ENCODE measurements at regions not wholly inside any gene's neighbourhood (a gene's known extent, or its start where the extent isn't known, plus 50 kb on each side); places are given as distances from the start of the nearest gene placed in this dataset.

GRCh38 chrX:124606724-124607123 lies 260.4 kb downstream of the SH2D1A start:
- DNase-seq, result no peak
- intact Hi-C loops (cut with DNase I), result no loop called here
- TF ChIP-seq, protein P1, sequence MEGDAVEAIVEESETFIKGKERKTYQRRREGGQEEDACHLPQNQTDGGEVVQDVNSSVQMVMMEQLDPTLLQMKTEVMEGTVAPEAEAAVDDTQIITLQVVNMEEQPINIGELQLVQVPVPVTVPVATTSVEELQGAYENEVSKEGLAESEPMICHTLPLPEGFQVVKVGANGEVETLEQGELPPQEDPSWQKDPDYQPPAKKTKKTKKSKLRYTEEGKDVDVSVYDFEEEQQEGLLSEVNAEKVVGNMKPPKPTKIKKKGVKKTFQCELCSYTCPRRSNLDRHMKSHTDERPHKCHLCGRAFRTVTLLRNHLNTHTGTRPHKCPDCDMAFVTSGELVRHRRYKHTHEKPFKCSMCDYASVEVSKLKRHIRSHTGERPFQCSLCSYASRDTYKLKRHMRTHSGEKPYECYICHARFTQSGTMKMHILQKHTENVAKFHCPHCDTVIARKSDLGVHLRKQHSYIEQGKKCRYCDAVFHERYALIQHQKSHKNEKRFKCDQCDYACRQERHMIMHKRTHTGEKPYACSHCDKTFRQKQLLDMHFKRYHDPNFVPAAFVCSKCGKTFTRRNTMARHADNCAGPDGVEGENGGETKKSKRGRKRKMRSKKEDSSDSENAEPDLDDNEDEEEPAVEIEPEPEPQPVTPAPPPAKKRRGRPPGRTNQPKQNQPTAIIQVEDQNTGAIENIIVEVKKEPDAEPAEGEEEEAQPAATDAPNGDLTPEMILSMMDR (IDR thresholded peaks at IDR 0.05), result no peak
- no peak for TF ChIP-seq POLR2A (IDR thresholded peaks at IDR 0.05)
- WGBS, 4 donors, result 38 to 64% (median 47%) methylated on average over 2 of the region's 2 CpGs
- Histone ChIP-seq H3K36me3 (replicated peaks in 1 of 2) (no peaks in the 10 kb centered on the region), H3K27me3 (peaks cover 3% of the 10 kb centered on the region), H3K4me1 (replicated peaks in 1 of 2) (no peaks in the 10 kb centered on the region), H3K4me3 (no peak overlapping the region), H3K27ac (no peak overlapping the region), H3K9me3 (replicated peaks in 1 of 3) (no peaks in the 10 kb centered on the region)

GRCh38 chrX:124619710-124620109 lies 273.3 kb downstream of the SH2D1A start:
- no peak for DNase-seq
- 70 to 88% (median 81%) methylated on average over 3 of the region's 3 CpGs for WGBS, 4 donors
- no peak overlapping the region for H3K27ac ChIP-seq
- intact Hi-C loops (cut with DNase I), result no loop called here
- TF ChIP-seq, protein P1 (IDR thresholded peaks at IDR 0.05), result no peak
- TF ChIP-seq POLR2A (IDR thresholded peaks at IDR 0.05), result no peak
- no peaks in the 10 kb centered on the region for H3K36me3 ChIP-seq (replicated peaks in 1 of 2)
- peaks cover 6% of the 10 kb centered on the region for H3K27me3 ChIP-seq
- H3K4me3 ChIP-seq, result no peak overlapping the region
- no peaks in the 10 kb centered on the region for H3K9me3 ChIP-seq (replicated peaks in 1 of 3)
- H3K4me1 ChIP-seq (replicated peaks in 1 of 2), result no peaks in the 10 kb centered on the region

DNA sequence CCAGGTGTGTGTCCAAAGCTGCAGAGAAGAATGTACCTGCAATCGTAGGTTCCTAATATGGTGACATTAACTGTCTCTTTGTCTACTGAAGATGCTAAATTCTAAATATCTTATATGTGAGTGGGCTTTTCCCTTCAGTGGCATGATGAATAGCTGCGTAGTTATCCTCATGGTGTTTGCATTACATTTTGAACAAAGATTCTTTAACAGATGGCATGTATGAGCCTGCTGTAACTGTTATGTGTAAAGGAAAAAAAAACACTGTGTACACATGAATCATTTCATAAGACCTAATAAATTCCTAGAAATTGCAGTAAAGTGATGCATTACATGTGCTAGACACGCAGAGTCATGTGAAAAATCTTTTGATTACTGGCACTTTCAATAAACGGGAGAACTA lies 288.0 kb downstream of the SH2D1A start:
- WGBS, 4 donors, result 66 to 80% (median 72%) methylated on average over 4 of the region's 4 CpGs
- no peak for TF ChIP-seq POLR2A (IDR thresholded peaks at IDR 0.05)
- TF ChIP-seq, protein P1 (IDR thresholded peaks at IDR 0.05), result no peak
- Histone ChIP-seq H3K4me1 (replicated peaks in 1 of 2) (no peaks in the 10 kb centered on the region), H3K9me3 (replicated peaks in 1 of 3) (no peaks in the 10 kb centered on the region), H3K36me3 (replicated peaks in 1 of 2) (no peaks in the 10 kb centered on the region), H3K27ac (no peak overlapping the region), H3K4me3 (no peak overlapping the region), H3K27me3 (no peaks in the 10 kb centered on the region)
- DNase-seq, result no peak
- intact Hi-C loops (cut with DNase I), result no loop called here

GRCh38 chrX:124641737-124642491 lies 295.6 kb downstream of the SH2D1A start:
- H3K27ac ChIP-seq, result no peak overlapping the region
- H3K36me3 ChIP-seq (replicated peaks in 1 of 2), result no peaks in the 10 kb centered on the region
- intact Hi-C loops (cut with DNase I), result no loop called here
- 58 to 75% (median 64%) methylated on average over 5 of the region's 5 CpGs for WGBS, 4 donors
- H3K4me3 ChIP-seq, result no peak overlapping the region
- no peaks in the 10 kb centered on the region for H3K27me3 ChIP-seq
- no peaks in the 10 kb centered on the region for H3K4me1 ChIP-seq (replicated peaks in 1 of 2)
- no peak for DNase-seq
- no peaks in the 10 kb centered on the region for H3K9me3 ChIP-seq (replicated peaks in 1 of 3)
- no peak for TF ChIP-seq POLR2A (IDR thresholded peaks at IDR 0.05)
- TF ChIP-seq, protein P1 (IDR thresholded peaks at IDR 0.05), result no peak

Measured in adrenal gland (tissue), 9 donors.